Skeletal muscle satellite cell (primary cell): ENCODE measurements at regions not wholly inside any gene's neighbourhood (a gene's known extent, or its start where the extent isn't known, plus 50 kb on each side); places are given as distances from the start of the nearest gene placed in this dataset.

Experiments used
- H3K27me3 ChIP-seq: 2 replicates; pipeline ENCODE4 v1.7.0; 2013; ENCODE audit warnings: low read length; ENCODE audit not compliant: control insufficient read depth, insufficient read depth
- H3K36me3 ChIP-seq: 2 replicates; pipeline ENCODE4 v1.7.0; 2013; ENCODE audit warnings: mild to moderate bottlenecking, control low read depth, low read length; ENCODE audit not compliant: insufficient read depth
- H3K4me1 ChIP-seq: 2 replicates; pipeline ENCODE4 v1.7.0; 2013; ENCODE audit warnings: low read length; ENCODE audit not compliant: control insufficient read depth, insufficient read depth
- H3K4me2 ChIP-seq: 2 replicates; pipeline ENCODE4 v1.7.0; 2013; ENCODE audit warnings: mild to moderate bottlenecking, low read length
- H3K4me3 ChIP-seq: 2 replicates; pipeline ENCODE4 v1.7.0; 2013; ENCODE audit warnings: low read length
- H3K9ac ChIP-seq: 2 replicates; pipeline ENCODE4 v1.7.0; 2013; ENCODE audit warnings: mild to moderate bottlenecking, low read depth, low read length, moderate library complexity
- H3K9me3 ChIP-seq: replicated peaks from 2 replicates; pipeline ENCODE4 v1.7.0; 2013; ENCODE audit warnings: mild to moderate bottlenecking, control low read depth, low read length

- no peak overlapping the region for H3K9ac ChIP-seq
- H3K4me3 ChIP-seq, result no peak overlapping the region
- H3K4me1 ChIP-seq, result no peaks in the 10 kb centered on the region
Observed at GRCh38 chr11:81104051-81104450, 1629.6 kb downstream of the FAM181B start.

GRCh38 chr11:81098471-81098870 is 1635.2 kb downstream of the FAM181B start:
- no peak overlapping the region for H3K4me3 ChIP-seq
- no peaks in the 10 kb centered on the region for H3K4me1 ChIP-seq
- no peaks in the 10 kb centered on the region for H3K36me3 ChIP-seq
- no peaks in the 10 kb centered on the region for H3K9me3 ChIP-seq
- no peak overlapping the region for H3K4me2 ChIP-seq
- H3K9ac ChIP-seq, result no peak overlapping the region
- H3K27me3 ChIP-seq, result no peaks in the 10 kb centered on the region

More at GRCh38 chr11:81104051-81104450, 1629.6 kb downstream of the FAM181B start:
- no peaks in the 10 kb centered on the region for H3K27me3 ChIP-seq
- H3K36me3 ChIP-seq, result no peaks in the 10 kb centered on the region
- no peak overlapping the region for H3K4me2 ChIP-seq
- H3K9me3 ChIP-seq, result no peaks in the 10 kb centered on the region

- H3K4me2 ChIP-seq, result no peak overlapping the region
- H3K9me3 ChIP-seq, result no peaks in the 10 kb centered on the region
- no peak overlapping the region for H3K4me3 ChIP-seq
- H3K36me3 ChIP-seq, result no peaks in the 10 kb centered on the region
- H3K4me1 ChIP-seq, result no peaks in the 10 kb centered on the region
- H3K27me3 ChIP-seq, result no peaks in the 10 kb centered on the region
- H3K9ac ChIP-seq, result no peak overlapping the region
Observed at GRCh38 chr11:81092522-81092921, 1641.1 kb downstream of the FAM181B start.

- Histone ChIP-seq H3K4me3 (no peak overlapping the region), H3K4me2 (no peak overlapping the region), H3K9ac (no peak overlapping the region), H3K4me1 (no peaks in the 10 kb centered on the region), H3K36me3 (no peaks in the 10 kb centered on the region), H3K9me3 (peaks cover 5% of the 10 kb centered on the region), H3K27me3 (no peaks in the 10 kb centered on the region)
Observed at GRCh38 chr11:81089242-81089641, 1644.4 kb downstream of the FAM181B start.

- Histone ChIP-seq H3K36me3 (no peaks in the 10 kb centered on the region), H3K27me3 (no peaks in the 10 kb centered on the region), H3K4me3 (no peak overlapping the region), H3K4me1 (no peaks in the 10 kb centered on the region), H3K4me2 (no peak overlapping the region), H3K9me3 (no peaks in the 10 kb centered on the region), H3K9ac (no peak overlapping the region)
Observed at GRCh38 chr11:81080476-81080875, 1639.6 kb upstream of the TENM4 start.

GRCh38 chr11:81072273-81072672 is 1631.4 kb upstream of the TENM4 start:
- H3K4me1 ChIP-seq, result no peaks in the 10 kb centered on the region
- H3K9ac ChIP-seq, result no peak overlapping the region
- no peaks in the 10 kb centered on the region for H3K36me3 ChIP-seq
- H3K9me3 ChIP-seq, result no peaks in the 10 kb centered on the region
- no peak overlapping the region for H3K4me2 ChIP-seq
- no peak overlapping the region for H3K4me3 ChIP-seq
- H3K27me3 ChIP-seq, result no peaks in the 10 kb centered on the region

GRCh38 chr11:81071606-81072005 is 1630.8 kb upstream of the TENM4 start:
- Histone ChIP-seq H3K36me3 (no peaks in the 10 kb centered on the region), H3K27me3 (no peaks in the 10 kb centered on the region), H3K4me2 (no peak overlapping the region), H3K4me1 (no peaks in the 10 kb centered on the region), H3K9ac (no peak overlapping the region), H3K9me3 (no peaks in the 10 kb centered on the region), H3K4me3 (no peak overlapping the region)

- H3K36me3 ChIP-seq, result no peaks in the 10 kb centered on the region
- no peak overlapping the region for H3K4me2 ChIP-seq
- H3K9ac ChIP-seq, result no peak overlapping the region
- H3K27me3 ChIP-seq, result no peaks in the 10 kb centered on the region
- no peaks in the 10 kb centered on the region for H3K4me1 ChIP-seq
- H3K4me3 ChIP-seq, result no peak overlapping the region
- H3K9me3 ChIP-seq, result no peaks in the 10 kb centered on the region
Observed at GRCh38 chr11:81070948-81071347, 1630.1 kb upstream of the TENM4 start.

- no peaks in the 10 kb centered on the region for H3K36me3 ChIP-seq
- no peaks in the 10 kb centered on the region for H3K9me3 ChIP-seq
- no peak overlapping the region for H3K9ac ChIP-seq
- H3K4me2 ChIP-seq, result no peak overlapping the region
- H3K4me3 ChIP-seq, result no peak overlapping the region
- H3K4me1 ChIP-seq, result no peaks in the 10 kb centered on the region
- no peaks in the 10 kb centered on the region for H3K27me3 ChIP-seq
Observed at GRCh38 chr11:81059356-81059755, 1618.5 kb upstream of the TENM4 start.

GRCh38 chr11:81052344-81053158 is 1611.7 kb upstream of the TENM4 start:
- Histone ChIP-seq H3K4me3 (no peak overlapping the region), H3K4me2 (no peak overlapping the region), H3K9me3 (no peaks in the 10 kb centered on the region), H3K36me3 (no peaks in the 10 kb centered on the region), H3K9ac (no peak overlapping the region), H3K4me1 (no peaks in the 10 kb centered on the region), H3K27me3 (no peaks in the 10 kb centered on the region)

- Histone ChIP-seq H3K36me3 (no peaks in the 10 kb centered on the region), H3K9ac (no peak overlapping the region), H3K9me3 (no peaks in the 10 kb centered on the region), H3K4me3 (no peak overlapping the region), H3K4me1 (no peaks in the 10 kb centered on the region), H3K4me2 (no peak overlapping the region), H3K27me3 (no peaks in the 10 kb centered on the region)
Observed at GRCh38 chr11:81039916-81040524, 1599.2 kb upstream of the TENM4 start.
